ENCODE measurements at regions not wholly inside any gene's neighbourhood (a gene's known extent, or its start where the extent isn't known, plus 50 kb on each side); places are given as distances from the start of the nearest gene placed in this dataset.

- H3K9ac ChIP-seq (replicated peaks in 1 of 4; ENCODE audit: extremely low read depth in 1 of 4, low read depth in 3 of 4, low read length in 3 of 4) = no peak overlapping the region
- TF ChIP-seq RAD21 (IDR thresholded peaks at IDR 0.05 in 1 of 2, conservative IDR thresholded peaks at IDR 0.05 in 1 of 2; ENCODE audit: low read depth in 2 of 2, low read length in 2 of 2) = peak in 1 of 2 experiments; percentile 26; a peak in 1 of 4 replicates
- no peak for TF ChIP-seq NRF1 (IDR thresholded peaks at IDR 0.05; ENCODE audit: low read depth, low read length)
- H2AK5ac ChIP-seq (ENCODE audit: low read depth, low read length) = no peak overlapping the region
- H2BK20ac ChIP-seq (ENCODE audit: low read length) = no peak overlapping the region
- peaks cover 0 to 7% (median 5%) of the 10 kb centered on the region in 4 experiments; a peak in 5 of 7 replicates for H3K4me1 ChIP-seq (replicated peaks in 1 of 4; ENCODE audit: control insufficient read depth in 3 of 4, insufficient read depth in 4 of 4, low read length in 3 of 4)
- no peaks in the 10 kb centered on the region for H3K36me3 ChIP-seq (ENCODE audit: control insufficient read depth in 2 of 4, insufficient read depth in 4 of 4, low read length in 3 of 4)
- no peaks in the 10 kb centered on the region for H3K27me3 ChIP-seq (replicated peaks in 1 of 4; ENCODE audit: control insufficient read depth in 3 of 4, extremely low read depth in 1 of 4, insufficient read depth in 3 of 4, low read length in 3 of 4)
- H3K4me2 ChIP-seq (ENCODE audit: insufficient read depth in 1 of 2, low read depth in 2 of 2, low read length in 2 of 2) = peak overlapping the region in 1 of 2 experiments; percentile 10; a peak in 2 of 4 replicates
- POLR2A ChIA-PET (ENCODE audit: partially characterized antibody) = interaction anchor here (0.8 kb wide), 1 partner anchor 174 kb away, joined by 3 read pairs; no protein-coding TSS in a partner anchor
- no peaks in the 10 kb centered on the region for H3K79me1 ChIP-seq (ENCODE audit: low read depth, low read length)
- no peak overlapping the region for H3K23ac ChIP-seq (ENCODE audit: insufficient read length)
- H3K14ac ChIP-seq (ENCODE audit: insufficient read length) = no peak overlapping the region
- no peak overlapping the region for H2AFZ ChIP-seq (ENCODE audit: low read length)
- H4K91ac ChIP-seq (replicated peaks; ENCODE audit: insufficient read length, low read length) = no peak overlapping the region
- H2BK120ac ChIP-seq (replicated peaks; ENCODE audit: low read depth, low read length) = no peak overlapping the region
- no peaks in the 10 kb centered on the region; a peak in 1 of 4 replicates for H3K9me3 ChIP-seq (ENCODE audit: insufficient read depth in 2 of 2, low read depth in 1 of 2, low read length in 1 of 2)
- H3K4ac ChIP-seq (replicated peaks; ENCODE audit: insufficient read length, low read depth, low read length) = no peak overlapping the region
- WGBS, 2 experiments (ENCODE audit: extremely low coverage in 1 of 2, insufficient coverage in 1 of 2, insufficient read length in 1 of 2, insufficient replicate concordance in 2 of 2, low coverage in 1 of 2, low lambda C conversion rate in 2 of 2, missing lambda C conversion rate in 1 of 2) = 87% methylated on average over 17 of the region's 24 CpGs; no CpG with 5 or more reads in 1 of the 2 experiments
- H3K79me2 ChIP-seq (ENCODE audit: control insufficient read depth in 1 of 2, insufficient read depth in 2 of 2, low read length in 2 of 2) = no peaks in the 10 kb centered on the region
- CTCF ChIA-PET (ENCODE audit: partially characterized antibody) = interaction anchor here (0.8 to 13.3 kb wide), 30 partner anchors 13 to 228 kb away, joined by 3 to 239 read pairs (median 5); no protein-coding TSS in a partner anchor
- peak overlapping the region; percentile 69 for H4K8ac ChIP-seq (ENCODE audit: extremely low read depth, insufficient read depth, low read length)
- no peak overlapping the region for H4K5ac ChIP-seq (ENCODE audit: insufficient read length, low read depth, low read length)
- H3K56ac ChIP-seq (replicated peaks; ENCODE audit: insufficient read length, low read depth, low read length) = no peak overlapping the region
- H3K23me2 ChIP-seq (ENCODE audit: low read depth, low read length) = no peaks in the 10 kb centered on the region
- no peaks in the 10 kb centered on the region for H4K20me1 ChIP-seq (replicated peaks in 1 of 2; ENCODE audit: control insufficient read depth in 1 of 2, insufficient read depth in 2 of 2, low read length in 2 of 2)
- H3K18ac ChIP-seq (ENCODE audit: extremely low read depth, low read length) = no peak overlapping the region
- FAIRE-seq (no peak), DNase-seq (ENCODE audit: low read depth in 1 of 2, low spot score in 2 of 2) (peak; percentile 31 to 65)
- no peak overlapping the region; the same call in 1 of the 2 replicates for H2BK5ac ChIP-seq (ENCODE audit: low read depth, low read length)
- H2BK12ac ChIP-seq (ENCODE audit: low read depth, low read length) = no peak overlapping the region
- H3K4me3 ChIP-seq (ENCODE audit: extremely low read depth in 1 of 4, insufficient read depth in 2 of 4, low read depth in 3 of 4, low read length in 4 of 4) = no peak overlapping the region
- no peak overlapping the region for H2BK15ac ChIP-seq (ENCODE audit: low read length)
- H3K27ac ChIP-seq (ENCODE audit: low read depth, low read length) = no peak overlapping the region
These were observed 66.5 kb upstream of the LRRN2 start for GRCh38 chr1:204751883-204752687.
